GM23338 (cell line): ENCODE measurements at regions not wholly inside any gene's neighbourhood (a gene's known extent, or its start where the extent isn't known, plus 50 kb on each side); places are given as distances from the start of the nearest gene placed in this dataset.

ENCODE experiments used
- ATAC-seq: fragments of 200-7000 bp; cut with Tn5 transposase; 3 replicates; pipeline ENCODE4 v1.9.1; 2020
- DNase-seq: peaks from one replicate; pipeline ENCODE4 v3.0.0-alpha.2; 2015; ENCODE audit warnings: low spot score
- H2AFZ ChIP-seq: fragments of 200-600 bp; sonication (generic); 2 replicates; pipeline ENCODE4 v1.8.0; 2016; ENCODE audit warnings: antibody characterized with exemption, mild to moderate bottlenecking, moderate library complexity
- H3F3A ChIP-seq: fragments of 200-600 bp; sonication (generic); replicated peaks from 2 replicates; pipeline ENCODE4 v1.8.0; 2017; ENCODE audit warnings: antibody characterized with exemption, mixed run types, low read depth
- H3K27ac ChIP-seq: fragments of 200-600 bp; sonication (generic); 2 replicates; pipeline ENCODE4 v1.6.1; 2016; ENCODE audit warnings: low read depth
- H3K27me3 ChIP-seq: fragments of 200-600 bp; sonication (generic); 2 replicates; pipeline ENCODE4 v1.8.0; 2016; ENCODE audit warnings: mild to moderate bottlenecking, mixed run types, moderate library complexity; ENCODE audit not compliant: insufficient read depth
- H3K36me3 ChIP-seq: fragments of 200-600 bp; sonication (generic); 2 replicates; pipeline ENCODE4 v1.8.0; 2016; ENCODE audit warnings: mild to moderate bottlenecking; ENCODE audit not compliant: insufficient read depth
- H3K4me1 ChIP-seq: fragments of 200-600 bp; sonication (generic); 2 replicates; pipeline ENCODE4 v1.8.0; 2016; ENCODE audit warnings: mild to moderate bottlenecking, moderate library complexity; ENCODE audit not compliant: insufficient read depth
- H3K4me2 ChIP-seq: fragments of 200-600 bp; sonication (generic); 2 replicates; pipeline ENCODE4 v1.7.1; 2017; ENCODE audit warnings: mixed run types
- H3K4me3 ChIP-seq: fragments of 200-600 bp; sonication (generic); 2 replicates; pipeline ENCODE4 v1.6.1; 2016; ENCODE audit warnings: mixed run types
- H3K79me2 ChIP-seq: fragments of 200-600 bp; sonication (generic); replicated peaks from 2 replicates; pipeline ENCODE4 v1.8.0; 2017; ENCODE audit warnings: mild to moderate bottlenecking; ENCODE audit not compliant: insufficient read depth
- H3K9me2 ChIP-seq: fragments of 200-600 bp; sonication (generic); 2 replicates; pipeline ENCODE4 v1.8.0; 2017; ENCODE audit not compliant: insufficient read depth
- H4K20me1 ChIP-seq: fragments of 200-600 bp; sonication (generic); replicated peaks from 2 replicates; pipeline ENCODE4 v1.8.0; 2017; ENCODE audit warnings: mild to moderate bottlenecking; ENCODE audit not compliant: insufficient read depth
- H3K27ac Mint-ChIP-seq: 2 replicates; pipeline ENCODE4 v1.8.0; 2020; ENCODE audit warnings: inconsistent platforms, mild to moderate bottlenecking, moderate library complexity, mixed read lengths
- H3K27me3 Mint-ChIP-seq: 3 replicates; pipeline ENCODE4 v1.8.0; 2022; ENCODE audit warnings: low read depth, mild to moderate bottlenecking, moderate library complexity, mixed read lengths, inconsistent platforms; ENCODE audit not compliant: insufficient read depth, poor library complexity
- H3K36me3 Mint-ChIP-seq: 3 replicates; pipeline ENCODE4 v1.8.0; 2021; ENCODE audit warnings: low read depth, mild to moderate bottlenecking, inconsistent platforms, moderate library complexity, mixed read lengths
- H3K4me1 Mint-ChIP-seq: 3 replicates; pipeline ENCODE4 v1.8.0; 2020; ENCODE audit warnings: mild to moderate bottlenecking, inconsistent platforms, mixed read lengths
- H3K4me3 Mint-ChIP-seq: 3 replicates; pipeline ENCODE4 v1.8.0; 2021; ENCODE audit warnings: moderate library complexity, mild to moderate bottlenecking, inconsistent platforms, mixed read lengths
- H3K9me3 Mint-ChIP-seq: 3 replicates; pipeline ENCODE4 v1.8.0; 2020; ENCODE audit warnings: moderate library complexity, mild to moderate bottlenecking, inconsistent platforms, mixed read lengths
- CREB1 ChIP-seq: fragments of 250-450 bp; sonication (Bioruptor Pico); IDR thresholded peaks from 2 replicates; pipeline ENCODE4 v1.5.0; 2020; ENCODE audit warnings: low read depth, mild to moderate bottlenecking, moderate library complexity
- ETS1 ChIP-seq: IDR thresholded peaks from 2 replicates; pipeline ENCODE4 v1.6.1; 2016; ENCODE audit warnings: antibody characterized with exemption
- EZH2 ChIP-seq: fragments of 200-600 bp; sonication (generic); IDR thresholded peaks from one replicate; pipeline ENCODE4 v1.8.0; 2017; ENCODE audit warnings: antibody characterized with exemption, mild to moderate bottlenecking, low read depth; ENCODE audit not compliant: unreplicated experiment
- EZH2phosphoT487 ChIP-seq: fragments of 200-600 bp; sonication (generic); IDR thresholded peaks from one replicate; pipeline ENCODE4 v1.8.1; 2018; ENCODE audit warnings: antibody characterized with exemption; ENCODE audit not compliant: unreplicated experiment
- JUNB ChIP-seq: IDR thresholded peaks from one replicate; pipeline ENCODE4 v1.6.1; 2016; ENCODE audit warnings: antibody characterized with exemption; ENCODE audit not compliant: unreplicated experiment
- NANOG ChIP-seq: IDR thresholded peaks from 2 replicates; pipeline ENCODE4 v1.6.1; 2016; ENCODE audit warnings: antibody characterized with exemption, borderline replicate concordance
- POLR2AphosphoS5 ChIP-seq: IDR thresholded peaks from 2 replicates; pipeline ENCODE4 v1.6.1; 2016; ENCODE audit warnings: antibody characterized with exemption, low read depth
- REST ChIP-seq: IDR thresholded peaks from one replicate; pipeline ENCODE4 v1.6.1; 2018; ENCODE audit warnings: antibody characterized with exemption; ENCODE audit not compliant: unreplicated experiment
- STAT1 ChIP-seq: IDR thresholded peaks from one replicate; pipeline ENCODE4 v1.6.1; 2016; ENCODE audit warnings: antibody characterized with exemption; ENCODE audit not compliant: unreplicated experiment
- ZNF114 ChIP-seq: fragments of 250-450 bp; sonication (Bioruptor Pico); IDR thresholded peaks from 2 replicates; pipeline ENCODE4 v1.5.0; 2020; ENCODE audit warnings: mild to moderate bottlenecking, moderate library complexity
- ZNF331 ChIP-seq: fragments of 250-450 bp; sonication (Bioruptor Pico); IDR thresholded peaks from 2 replicates; pipeline ENCODE4 v1.5.0; 2020; ENCODE audit warnings: low read depth, mild to moderate bottlenecking, moderate library complexity
- ZNF462 ChIP-seq: fragments of 250-450 bp; sonication (Bioruptor Pico); IDR thresholded peaks from 2 replicates; pipeline ENCODE4 v1.5.0; 2020; ENCODE audit warnings: mild to moderate bottlenecking, moderate library complexity
- TF ChIP-seq, protein P1 (sequence below), 2 experiments: fragments of 200-600 bp in 1 of 2; sonication (generic) in 1 of 2; conservative IDR thresholded peaks; 2 replicates each; pipeline versions ENCODE4 v1.5.1 to v1.6.1; 2016 to 2017; ENCODE audit warnings: antibody characterized with exemption in 2 of 2, low read depth in 2 of 2, mild to moderate bottlenecking in 2 of 2, moderate library complexity in 1 of 2

DNA sequence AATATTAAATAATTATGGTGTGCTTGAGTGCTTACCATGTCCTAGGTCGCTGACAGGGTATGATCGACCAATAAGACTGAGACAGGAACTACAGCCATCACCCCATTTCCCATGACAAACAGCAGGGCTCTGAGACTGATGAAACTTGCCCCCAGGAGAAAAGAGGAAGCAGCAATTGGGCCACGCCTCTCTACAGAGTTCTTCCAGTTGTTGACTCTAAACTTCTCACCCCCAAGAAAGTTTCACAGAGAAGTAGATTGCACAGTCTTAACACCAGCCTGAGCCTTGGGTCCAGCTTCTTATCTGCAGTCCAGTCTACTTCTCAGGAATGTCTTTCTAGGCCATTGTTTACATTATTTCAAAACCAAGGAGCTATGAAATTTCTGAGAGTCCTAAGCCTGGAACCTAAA lies 182.2 kb upstream of the ANKRD55 start:
- DNase-seq (no peak), ATAC-seq (no peak)
- no peaks in the 10 kb centered on the region for H3F3A ChIP-seq
- no peaks in the 10 kb centered on the region for H3K4me1 ChIP-seq
- no peaks in the 10 kb centered on the region for H4K20me1 ChIP-seq
- no peak overlapping the region for H3K4me3 ChIP-seq
- H3K27ac ChIP-seq = no peak overlapping the region
- no peaks in the 10 kb centered on the region for H3K27me3 ChIP-seq
- no peaks in the 10 kb centered on the region for H3K79me2 ChIP-seq
- Mint-ChIP-seq H3K4me1 (peaks cover 8% of the 10 kb centered on the region; the same call in 1 of the 3 replicates), H3K27me3 (no peaks in the 10 kb centered on the region), H3K9me3 (0 out of 3 replicates have a peak, but pooled peaks cover 5% of the 10 kb centered on the region), H3K36me3 (no peaks in the 10 kb centered on the region), H3K27ac (no peak overlapping the region), H3K4me3 (no peak overlapping the region)
- H3K9me2 ChIP-seq = 0 out of 2 replicates have a peak, but pooled peaks cover 4% of the 10 kb centered on the region
- no peaks in the 10 kb centered on the region for H3K36me3 ChIP-seq
- TF ChIP-seq EZH2phosphoT487 = no peak
- no peak for TF ChIP-seq EZH2
- TF ChIP-seq JUNB = no peak
- TF ChIP-seq ZNF114 = no peak
- TF ChIP-seq REST = no peak
- no peak for TF ChIP-seq CREB1 (CRISPR knock-in tag)
- no peak for TF ChIP-seq ZNF462 (CRISPR knock-in tag)
- TF ChIP-seq STAT1 = no peak
- TF ChIP-seq, protein P1, sequence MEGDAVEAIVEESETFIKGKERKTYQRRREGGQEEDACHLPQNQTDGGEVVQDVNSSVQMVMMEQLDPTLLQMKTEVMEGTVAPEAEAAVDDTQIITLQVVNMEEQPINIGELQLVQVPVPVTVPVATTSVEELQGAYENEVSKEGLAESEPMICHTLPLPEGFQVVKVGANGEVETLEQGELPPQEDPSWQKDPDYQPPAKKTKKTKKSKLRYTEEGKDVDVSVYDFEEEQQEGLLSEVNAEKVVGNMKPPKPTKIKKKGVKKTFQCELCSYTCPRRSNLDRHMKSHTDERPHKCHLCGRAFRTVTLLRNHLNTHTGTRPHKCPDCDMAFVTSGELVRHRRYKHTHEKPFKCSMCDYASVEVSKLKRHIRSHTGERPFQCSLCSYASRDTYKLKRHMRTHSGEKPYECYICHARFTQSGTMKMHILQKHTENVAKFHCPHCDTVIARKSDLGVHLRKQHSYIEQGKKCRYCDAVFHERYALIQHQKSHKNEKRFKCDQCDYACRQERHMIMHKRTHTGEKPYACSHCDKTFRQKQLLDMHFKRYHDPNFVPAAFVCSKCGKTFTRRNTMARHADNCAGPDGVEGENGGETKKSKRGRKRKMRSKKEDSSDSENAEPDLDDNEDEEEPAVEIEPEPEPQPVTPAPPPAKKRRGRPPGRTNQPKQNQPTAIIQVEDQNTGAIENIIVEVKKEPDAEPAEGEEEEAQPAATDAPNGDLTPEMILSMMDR (conservative IDR thresholded peaks at IDR 0.05; ENCODE audit: low read depth in 2 of 2) = no peak
- TF ChIP-seq ZNF331 = no peak
- no peak for TF ChIP-seq NANOG
- no peak for TF ChIP-seq POLR2AphosphoS5
- TF ChIP-seq ETS1 = no peak
- H2AFZ ChIP-seq = no peak overlapping the region
- H3K4me2 ChIP-seq = no peak overlapping the region
